ENCODE measurements at regions not wholly inside any gene's neighbourhood (a gene's known extent, or its start where the extent isn't known, plus 50 kb on each side); places are given as distances from the start of the nearest gene placed in this dataset.

DNA sequence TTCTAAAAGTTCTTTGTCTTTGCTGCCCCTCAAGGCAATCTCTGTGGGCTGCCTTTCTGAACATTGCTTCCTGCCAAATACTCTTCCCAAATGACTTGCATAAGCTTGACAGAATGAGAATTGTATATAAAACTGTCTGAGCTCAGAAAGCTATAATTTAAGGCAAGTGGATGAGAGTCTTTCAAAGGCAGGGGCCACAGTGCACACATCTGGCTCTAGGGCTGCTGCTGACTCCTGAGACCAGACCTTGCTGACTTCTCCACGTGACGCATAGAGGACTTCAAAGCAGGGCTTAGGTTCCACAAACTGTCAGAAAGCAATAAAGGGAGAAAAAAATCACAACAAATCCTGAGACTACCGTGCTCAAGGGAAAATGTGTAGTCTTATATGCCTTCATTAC lies 79.4 kb upstream of the DIRAS2 start:
- Histone ChIP-seq H4K20me1 (ENCODE audit: insufficient read depth) (no peaks in the 10 kb centered on the region), H3K9me2 (ENCODE audit: insufficient read depth) (no peaks in the 10 kb centered on the region), H3K79me2 (ENCODE audit: insufficient read depth, low read length) (no peaks in the 10 kb centered on the region), H3K9ac (ENCODE audit: low read length) (no peak overlapping the region), H2AFZ (ENCODE audit: low read depth, low read length, poor library complexity, severe bottlenecking) (no peak overlapping the region), H3K4me3 (replicated peaks in 1 of 2; ENCODE audit: low read depth in 1 of 2, low read length in 2 of 2) (no peak overlapping the region), H3K4me2 (ENCODE audit: low read length) (no peak overlapping the region), H3K4me1 (ENCODE audit: control insufficient read depth in 1 of 2, insufficient read depth in 2 of 2, low read length in 2 of 2) (no peaks in the 10 kb centered on the region), H3K27me3 (ENCODE audit: insufficient read depth, low read length) (peaks cover 39% of the 10 kb centered on the region), H3K27ac (ENCODE audit: low read depth, low read length) (no peak overlapping the region), H3K9me3 (ENCODE audit: control insufficient read depth in 1 of 2, insufficient read depth in 1 of 2, low read depth in 1 of 2, low read length in 2 of 2) (no peaks in the 10 kb centered on the region), H3K36me3 (ENCODE audit: control insufficient read depth in 1 of 2, insufficient read depth in 2 of 2, low read length in 2 of 2) (no peaks in the 10 kb centered on the region)
- TF ChIP-seq ZNF274 (IDR thresholded peaks at IDR 0.05; ENCODE audit: low read depth, low read length) (no peak), CBX3 (IDR thresholded peaks at IDR 0.05; ENCODE audit: low read depth) (no peak), EZH2phosphoT487 (IDR thresholded peaks at IDR 0.05; ENCODE audit: borderline replicate concordance) (no peak), ZFX (IDR thresholded peaks at IDR 0.05) (no peak), SRF (IDR thresholded peaks at IDR 0.05; ENCODE audit: low read depth) (no peak), POLR2AphosphoS5 (IDR thresholded peaks at IDR 0.05; ENCODE audit: low read depth, low read length) (no peak), EGR1 (IDR thresholded peaks at IDR 0.05; ENCODE audit: low read depth) (no peak), ELF1 (IDR thresholded peaks at IDR 0.05; ENCODE audit: borderline replicate concordance, low read depth) (no peak), RAD21 (IDR thresholded peaks at IDR 0.05; ENCODE audit: low read depth) (no peak), TCF7L2 (IDR thresholded peaks at IDR 0.05; ENCODE audit: borderline replicate concordance, extremely low read depth, insufficient read depth, insufficient read length) (no peak), ATF3 (IDR thresholded peaks at IDR 0.05) (no peak), CEBPB (IDR thresholded peaks at IDR 0.05; ENCODE audit: low read depth) (no peak)
- TF ChIP-seq, protein P1, sequence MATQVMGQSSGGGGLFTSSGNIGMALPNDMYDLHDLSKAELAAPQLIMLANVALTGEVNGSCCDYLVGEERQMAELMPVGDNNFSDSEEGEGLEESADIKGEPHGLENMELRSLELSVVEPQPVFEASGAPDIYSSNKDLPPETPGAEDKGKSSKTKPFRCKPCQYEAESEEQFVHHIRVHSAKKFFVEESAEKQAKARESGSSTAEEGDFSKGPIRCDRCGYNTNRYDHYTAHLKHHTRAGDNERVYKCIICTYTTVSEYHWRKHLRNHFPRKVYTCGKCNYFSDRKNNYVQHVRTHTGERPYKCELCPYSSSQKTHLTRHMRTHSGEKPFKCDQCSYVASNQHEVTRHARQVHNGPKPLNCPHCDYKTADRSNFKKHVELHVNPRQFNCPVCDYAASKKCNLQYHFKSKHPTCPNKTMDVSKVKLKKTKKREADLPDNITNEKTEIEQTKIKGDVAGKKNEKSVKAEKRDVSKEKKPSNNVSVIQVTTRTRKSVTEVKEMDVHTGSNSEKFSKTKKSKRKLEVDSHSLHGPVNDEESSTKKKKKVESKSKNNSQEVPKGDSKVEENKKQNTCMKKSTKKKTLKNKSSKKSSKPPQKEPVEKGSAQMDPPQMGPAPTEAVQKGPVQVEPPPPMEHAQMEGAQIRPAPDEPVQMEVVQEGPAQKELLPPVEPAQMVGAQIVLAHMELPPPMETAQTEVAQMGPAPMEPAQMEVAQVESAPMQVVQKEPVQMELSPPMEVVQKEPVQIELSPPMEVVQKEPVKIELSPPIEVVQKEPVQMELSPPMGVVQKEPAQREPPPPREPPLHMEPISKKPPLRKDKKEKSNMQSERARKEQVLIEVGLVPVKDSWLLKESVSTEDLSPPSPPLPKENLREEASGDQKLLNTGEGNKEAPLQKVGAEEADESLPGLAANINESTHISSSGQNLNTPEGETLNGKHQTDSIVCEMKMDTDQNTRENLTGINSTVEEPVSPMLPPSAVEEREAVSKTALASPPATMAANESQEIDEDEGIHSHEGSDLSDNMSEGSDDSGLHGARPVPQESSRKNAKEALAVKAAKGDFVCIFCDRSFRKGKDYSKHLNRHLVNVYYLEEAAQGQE (IDR thresholded peaks at IDR 0.05; ENCODE audit: low read depth): no peak
- DNase-seq (ENCODE audit: low read depth, low spot score) (no peak), ATAC-seq (no peak)
- intact Hi-C loops (cut with micrococcal nuclease): no loop called here
- RAD21 ChIA-PET (ENCODE audit: low non-redundant PET in 1 of 2, low total read pairs in 2 of 2, uncharacterized antibody in 2 of 2, unreplicated experiment in 2 of 2): no interaction called here
- BruUV-seq (replicated peaks): no TSS peak
- CTCF ChIA-PET: no interaction called here
- POLR2A ChIA-PET: no interaction called here

Measured in HCT116 (cell line).